NCI-H345 treated with DMSO at 0.1 percent for 48 hours (cell line): ENCODE measurements at regions not wholly inside any gene's neighbourhood (a gene's known extent, or its start where the extent isn't known, plus 50 kb on each side); places are given as distances from the start of the nearest gene placed in this dataset.
"Not testable (repeated sequence)": the region's sequence is repeated elsewhere in the genome, so short reads cannot be mapped to it uniquely, and the experiment has no call there.

Experiments
- DNase-seq: peaks from one replicate; lab custom pipeline; 2025; ENCODE audit not compliant: unreplicated experiment; lab: John Stamatoyannopoulos, UW

DNA sequence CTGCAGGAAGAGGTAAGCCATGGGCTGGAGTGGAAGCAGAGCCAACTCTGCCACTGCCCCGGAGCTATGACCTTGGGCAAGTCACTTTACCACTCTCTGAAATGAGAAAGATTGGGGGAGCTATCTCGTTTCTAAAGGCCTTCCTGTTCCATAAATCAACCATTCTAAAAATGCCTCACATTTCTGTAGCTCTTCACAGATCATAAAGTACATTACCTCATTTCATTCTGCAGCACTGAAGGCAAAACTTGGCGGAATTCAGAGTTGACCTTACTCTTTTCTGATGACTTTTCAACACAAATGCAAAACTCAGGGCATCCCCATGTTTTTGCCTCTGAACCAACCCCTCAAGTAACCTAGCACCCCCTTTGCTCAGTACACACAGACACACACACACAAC lies 404.0 kb upstream of the NFIA start:
- DNase-seq = no peak

DNA sequence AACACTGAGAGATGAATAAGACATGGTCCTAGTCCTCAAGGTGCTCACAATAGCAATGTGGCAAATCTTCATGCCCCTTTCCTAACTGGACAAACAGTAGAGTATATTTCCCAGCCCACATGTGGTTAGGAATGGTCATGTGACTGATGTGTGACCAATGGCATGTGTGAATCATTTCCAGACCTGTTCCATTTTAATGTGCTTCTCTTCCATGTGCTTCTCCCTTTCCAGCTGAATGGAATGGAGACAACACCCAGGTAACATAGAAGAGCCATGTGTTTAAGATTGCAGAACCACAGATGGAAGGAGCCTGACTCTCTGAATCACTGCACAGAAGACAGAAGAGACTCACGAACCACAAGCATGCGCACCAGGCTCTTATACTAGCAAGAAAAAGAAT lies 409.9 kb upstream of the NFIA start:
- no peak for DNase-seq

DNA sequence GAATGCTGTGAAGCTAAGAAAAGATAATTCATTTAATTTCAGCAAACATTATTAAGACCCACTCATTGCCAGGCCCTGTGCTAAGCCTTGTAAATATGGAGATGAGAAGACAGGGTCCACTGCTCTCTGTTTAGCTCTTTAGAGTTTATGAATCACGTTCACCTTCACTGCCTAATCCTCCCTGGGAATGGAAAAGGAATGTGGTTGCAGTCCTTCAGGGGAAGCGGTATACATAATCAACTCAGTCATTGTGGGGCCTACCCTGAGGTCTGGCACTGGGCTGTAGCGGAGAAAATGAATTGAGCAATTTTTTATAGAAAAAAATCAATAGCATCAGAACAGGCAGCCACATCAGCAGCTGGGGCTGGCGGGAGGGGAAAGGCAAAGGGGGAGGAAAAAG lies 412.1 kb upstream of the NFIA start:
- DNase-seq = no peak

DNA sequence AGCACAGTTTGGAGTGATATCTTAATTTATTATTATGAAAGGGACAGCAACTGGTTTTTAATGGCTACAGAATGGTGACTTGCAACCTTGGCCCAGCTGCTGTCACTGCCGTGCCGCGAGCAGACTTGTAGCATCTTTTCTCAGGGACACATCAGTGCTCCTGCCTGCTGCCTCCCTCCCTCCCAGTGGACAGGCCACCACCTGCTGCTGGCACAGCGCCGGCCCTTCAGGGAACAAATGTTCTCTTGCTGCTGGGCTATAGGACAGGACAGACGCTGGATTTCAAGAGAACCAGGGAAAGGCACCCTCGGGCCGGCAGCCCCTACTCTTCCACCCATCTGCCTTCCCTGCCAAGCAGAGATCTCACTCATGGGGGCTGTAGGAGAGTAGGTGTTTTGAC lies 413.8 kb upstream of the NFIA start:
- DNase-seq = no peak

DNA sequence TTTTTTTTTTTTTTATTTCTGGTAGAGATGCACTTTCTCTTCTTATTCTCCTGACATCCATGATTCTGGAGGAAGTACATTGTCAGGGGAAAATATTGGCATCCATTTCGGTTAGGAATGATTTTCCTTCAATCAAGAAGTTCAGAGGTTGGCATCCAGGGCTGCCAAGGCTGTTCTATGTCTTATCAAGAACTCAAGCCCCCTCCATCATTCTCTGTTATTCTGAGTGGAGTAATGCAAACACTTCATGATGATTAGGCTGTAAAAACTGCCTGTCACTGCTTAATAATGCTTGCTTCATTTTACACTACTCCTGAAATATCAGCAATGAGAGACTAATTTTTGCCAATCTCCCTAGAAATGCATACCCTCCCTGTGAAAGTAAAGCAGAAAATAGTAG lies 417.1 kb upstream of the NFIA start:
- DNase-seq = no peak

DNA sequence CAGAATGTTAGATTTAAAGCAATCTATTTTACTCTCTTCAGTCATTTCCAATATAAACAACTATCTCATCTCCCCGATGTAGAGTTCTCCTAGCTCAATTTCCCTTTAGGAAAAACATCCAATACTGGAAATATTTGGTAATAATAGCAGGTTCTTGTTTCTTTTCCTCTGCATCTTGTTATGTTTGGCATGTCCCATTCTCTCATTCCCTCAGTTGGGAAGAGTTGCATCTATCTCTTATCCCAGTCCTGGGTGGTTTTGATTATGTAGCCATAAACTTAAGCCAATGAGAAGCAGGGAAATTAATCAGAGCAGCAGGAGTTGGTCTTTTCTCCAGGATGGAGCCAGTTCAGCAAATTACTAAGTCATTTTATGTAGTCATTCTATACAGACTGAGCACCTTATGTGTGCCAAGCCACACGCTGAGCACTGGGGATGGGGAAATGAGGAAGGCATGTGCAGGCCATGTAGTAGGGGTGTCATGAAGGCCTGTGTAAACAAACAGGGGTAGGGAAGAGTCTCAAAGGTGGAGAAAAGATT lies 418.2 kb upstream of the NFIA start:
- no peak for DNase-seq

DNA sequence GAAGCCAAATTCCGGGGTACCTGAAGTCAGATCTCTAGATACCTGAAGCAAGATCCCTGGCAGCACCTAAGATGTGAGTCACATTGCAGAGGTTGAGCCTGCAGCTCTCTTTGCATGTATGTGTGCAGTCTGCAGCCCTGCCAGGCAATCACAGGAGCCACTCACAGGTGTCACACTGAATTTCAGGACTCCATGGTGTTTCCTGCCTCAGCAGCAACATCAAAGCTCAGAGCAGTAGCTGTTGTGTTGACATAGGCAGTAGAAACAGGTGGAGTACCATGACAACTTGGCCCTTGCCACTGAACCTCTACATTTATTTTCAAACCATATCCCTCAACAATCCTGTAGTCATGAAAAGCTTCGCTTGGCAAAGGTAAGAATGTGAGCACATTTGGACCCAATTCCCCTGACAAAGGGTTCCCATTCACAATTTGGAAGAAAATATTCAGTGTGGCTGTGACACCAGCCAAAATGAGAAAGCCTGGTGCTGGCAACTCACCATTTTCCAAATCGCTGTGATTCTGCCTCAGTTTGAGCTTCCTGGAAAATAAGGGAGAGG lies 419.8 kb upstream of the NFIA start:
- no peak for DNase-seq

DNA sequence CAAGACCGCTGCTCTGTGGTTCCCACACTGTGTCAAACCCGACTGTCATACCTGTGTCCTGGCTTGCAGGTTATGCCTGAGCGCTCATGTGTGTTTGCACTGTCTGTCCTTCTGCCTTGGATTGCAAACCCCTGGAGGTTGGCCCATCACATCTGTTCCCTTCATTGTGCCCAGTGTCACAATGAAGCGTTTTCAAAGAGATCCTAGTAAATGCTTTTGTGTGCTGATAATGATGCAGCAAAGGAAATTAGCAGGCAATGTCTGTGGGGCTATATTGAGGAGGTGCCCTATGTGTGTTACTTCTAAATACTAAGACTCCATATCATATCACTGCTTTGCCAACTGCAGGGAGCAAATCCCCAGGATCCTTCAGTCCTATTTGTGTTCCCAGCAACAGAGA lies 424.4 kb upstream of the NFIA start:
- DNase-seq = peak; percentile 58

DNA sequence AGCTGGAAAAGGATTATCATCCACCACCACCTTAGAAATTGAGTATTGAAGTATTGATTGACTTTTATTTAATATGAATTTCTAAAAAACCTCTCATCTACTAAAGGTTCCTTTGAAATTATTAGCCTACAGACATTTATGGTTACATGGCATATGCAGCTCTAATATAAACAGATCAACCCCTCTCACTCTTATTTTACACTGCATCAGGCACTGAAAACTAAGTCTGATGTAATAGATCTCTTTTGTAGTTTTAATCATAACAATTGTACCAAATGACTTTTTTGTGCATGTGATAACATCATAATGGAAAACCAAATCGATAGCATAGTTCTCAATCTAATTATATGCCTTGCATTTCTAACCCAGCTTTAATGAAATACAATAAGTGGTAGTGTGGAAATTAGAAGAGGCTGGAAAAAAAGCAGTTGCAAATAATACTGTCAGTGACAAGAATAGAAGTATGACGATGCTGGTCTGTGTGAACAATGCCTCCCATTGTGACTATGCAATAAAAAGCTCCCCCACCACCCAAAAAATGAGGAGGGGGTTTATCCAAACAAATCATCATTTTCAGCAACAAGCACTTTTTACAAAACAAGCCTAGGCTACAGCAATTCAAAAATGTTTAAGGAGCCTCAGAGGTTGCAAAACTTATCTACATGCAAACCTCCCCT lies 426.5 kb upstream of the NFIA start:
- DNase-seq = no peak

DNA sequence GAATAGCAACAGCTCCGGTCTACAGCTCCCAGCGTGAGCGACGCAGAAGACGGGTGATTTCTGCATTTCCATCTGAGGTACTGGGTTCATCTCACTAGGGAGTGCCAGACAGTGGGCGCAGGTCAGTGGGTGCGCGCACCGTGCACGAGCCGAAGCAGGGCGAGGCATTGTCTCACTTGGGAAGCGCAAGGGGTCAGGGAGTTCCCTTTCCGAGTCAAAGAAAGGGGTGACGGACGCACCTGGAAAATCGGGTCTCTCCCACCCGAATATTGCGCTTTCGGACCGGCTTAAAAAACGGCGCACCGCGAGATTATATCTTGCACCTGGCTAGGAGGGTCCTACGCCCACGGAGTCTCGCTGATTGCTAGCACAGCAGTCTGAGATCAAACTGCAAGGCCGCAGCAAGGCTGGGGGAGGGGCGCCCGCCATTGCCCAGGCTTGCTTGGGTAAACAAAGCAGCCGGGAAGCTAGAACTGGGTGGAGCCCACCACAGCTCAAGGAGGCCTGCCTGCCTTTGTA lies 442.3 kb upstream of the NFIA start:
- not testable (repeated sequence) for DNase-seq

DNA sequence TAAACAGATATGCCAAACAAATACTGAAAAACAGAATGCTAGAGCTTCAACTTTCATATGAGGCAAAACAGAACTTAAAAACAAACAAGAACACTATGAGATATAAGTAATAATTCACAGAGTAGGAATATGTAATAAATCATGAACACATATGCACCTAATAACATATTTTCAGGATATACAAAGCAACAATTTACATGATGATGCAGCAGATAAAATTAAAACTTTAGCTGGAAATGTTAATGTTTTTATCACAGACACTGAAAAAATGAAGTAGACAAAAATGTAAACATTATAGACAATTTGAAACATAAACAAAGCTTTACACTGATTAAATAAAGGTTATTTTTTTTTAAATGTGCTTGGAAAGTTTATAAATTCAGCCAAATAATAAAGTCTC lies 443.1 kb upstream of the NFIA start:
- no peak for DNase-seq

DNA sequence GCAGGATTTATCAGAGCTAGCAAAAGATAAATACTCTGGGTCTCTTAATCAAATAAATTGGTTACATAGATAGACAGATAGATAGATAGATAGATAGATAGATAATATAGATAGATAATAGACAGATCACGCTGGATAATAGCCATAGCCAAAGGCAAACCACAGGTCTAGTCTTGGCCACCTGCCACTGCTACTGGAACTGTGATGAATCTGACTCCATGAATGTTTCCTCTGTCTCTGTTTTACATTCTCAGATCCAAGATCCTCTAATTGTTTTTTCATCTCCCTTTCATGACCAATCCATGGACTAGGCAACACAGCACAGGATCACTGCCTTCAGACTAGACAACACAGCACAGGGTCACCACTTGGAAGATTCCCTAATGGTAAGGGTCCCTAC lies 444.7 kb upstream of the NFIA start:
- DNase-seq = no peak

DNA sequence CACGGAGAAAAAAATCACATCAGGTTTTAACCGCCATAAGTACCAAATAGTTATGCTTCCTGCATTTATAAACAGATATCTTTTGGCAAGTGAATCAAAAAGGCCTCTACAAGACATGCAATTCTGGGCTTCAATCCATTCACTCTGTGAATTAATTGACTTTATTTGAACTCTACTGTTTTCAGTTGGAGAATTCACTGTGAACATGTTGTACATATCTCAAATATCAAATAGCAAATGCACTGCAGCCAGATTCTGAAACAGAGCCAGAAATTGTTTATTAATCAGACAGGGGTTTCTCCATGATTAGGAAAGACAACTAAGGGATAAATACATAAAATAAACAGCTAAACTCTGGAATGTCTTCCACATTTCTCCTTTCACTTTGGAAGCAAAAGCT lies 445.4 kb upstream of the NFIA start:
- no peak for DNase-seq

DNA sequence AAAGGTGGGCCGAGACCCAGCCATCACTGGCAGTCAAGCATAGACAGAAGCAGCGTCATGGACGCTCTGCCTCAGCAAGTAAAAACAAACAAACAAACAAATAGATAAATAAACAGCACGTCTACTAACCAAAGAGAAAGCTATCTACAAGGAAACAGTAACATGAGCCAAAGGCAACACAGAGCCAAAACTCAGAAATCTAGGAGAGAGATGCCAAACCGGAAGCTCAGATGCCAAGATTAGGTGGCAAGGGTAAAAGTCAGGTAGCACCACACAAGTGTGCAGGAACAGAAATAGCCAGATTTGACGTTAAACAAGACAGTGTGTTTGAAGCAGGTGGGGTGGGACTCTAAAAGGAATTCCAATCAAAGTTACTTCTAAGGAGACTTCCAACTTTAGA lies 448.3 kb upstream of the NFIA start:
- no peak for DNase-seq

DNA sequence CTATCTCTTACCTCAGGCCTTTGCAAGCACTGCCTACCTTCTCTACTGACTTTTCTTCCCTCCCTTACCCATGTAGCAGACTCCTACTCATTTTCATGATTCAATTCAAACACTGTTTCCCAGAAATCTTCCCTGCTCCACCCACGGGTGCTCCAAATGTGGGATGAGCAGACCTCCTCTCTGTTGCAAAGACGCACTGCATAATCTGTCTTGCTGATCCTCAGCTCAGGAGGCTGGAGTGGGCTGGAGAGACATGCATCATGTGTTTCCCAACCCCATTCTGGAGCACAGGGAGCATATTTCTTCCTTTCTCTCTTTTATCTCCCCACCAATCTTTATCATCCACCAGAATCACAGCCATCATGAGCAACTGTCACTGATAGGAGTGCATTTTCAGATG lies 459.9 kb upstream of the NFIA start:
- no peak for DNase-seq

DNA sequence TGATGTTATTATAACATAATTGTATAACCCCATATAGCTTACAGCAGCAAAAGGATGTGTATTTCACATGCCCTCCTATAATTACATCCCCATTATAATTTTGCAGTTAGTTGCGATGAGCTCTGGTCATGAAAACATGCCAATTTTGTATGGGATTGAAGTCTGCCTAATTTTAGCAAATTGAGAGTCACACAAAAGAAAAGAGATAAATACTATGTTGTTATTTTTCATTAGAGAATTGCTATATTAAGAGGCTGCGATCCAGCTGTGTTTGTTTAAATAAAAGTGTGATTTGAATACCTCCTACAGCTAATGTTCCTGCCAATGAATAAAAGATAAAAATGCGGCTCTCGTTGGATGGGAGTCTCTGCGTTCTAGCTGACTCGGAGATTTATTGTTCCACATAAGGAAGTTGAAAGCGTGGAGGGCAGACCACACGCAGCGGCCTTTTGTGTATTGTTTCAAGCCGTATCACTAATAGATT lies 461.0 kb upstream of the NFIA start:
- DNase-seq = peak; percentile 77

DNA sequence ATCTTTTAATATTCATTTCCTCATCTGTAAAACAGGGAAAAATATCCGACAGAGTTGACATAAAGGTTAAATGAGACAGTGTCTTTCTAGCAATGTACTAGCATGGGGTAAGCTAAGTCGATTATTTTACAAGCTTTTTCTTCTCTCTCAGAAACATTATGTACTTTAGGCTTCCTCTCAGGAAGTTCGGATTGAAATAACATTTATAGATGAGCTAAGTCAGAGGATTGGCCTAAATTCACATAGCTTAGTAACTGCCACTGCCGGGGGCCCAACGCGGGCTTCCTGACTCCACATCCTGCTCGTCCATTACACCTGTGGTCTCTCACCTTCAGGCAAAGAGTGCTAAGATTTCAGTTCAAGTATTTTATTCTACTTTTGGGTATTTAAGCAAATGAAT lies 462.3 kb upstream of the NFIA start:
- no peak for DNase-seq

DNA sequence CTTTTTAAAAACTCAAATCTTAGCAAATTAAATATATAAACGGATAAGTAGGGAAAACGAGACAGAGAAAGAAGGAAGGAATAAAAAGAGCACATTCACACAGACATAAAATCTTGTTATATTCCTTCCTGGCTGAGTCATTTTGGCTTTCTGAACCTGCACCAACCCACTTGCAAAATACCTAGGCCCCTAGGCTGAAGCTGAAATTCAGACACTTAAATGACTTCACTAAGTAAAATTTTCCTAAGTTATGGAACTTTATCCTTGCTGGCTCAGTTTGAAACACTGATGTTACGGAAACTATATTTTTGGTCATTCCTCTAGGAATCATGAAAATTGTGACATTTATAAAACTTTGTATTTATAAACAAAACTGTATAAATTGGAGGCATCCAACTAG lies 462.8 kb upstream of the NFIA start:
- no peak for DNase-seq

DNA sequence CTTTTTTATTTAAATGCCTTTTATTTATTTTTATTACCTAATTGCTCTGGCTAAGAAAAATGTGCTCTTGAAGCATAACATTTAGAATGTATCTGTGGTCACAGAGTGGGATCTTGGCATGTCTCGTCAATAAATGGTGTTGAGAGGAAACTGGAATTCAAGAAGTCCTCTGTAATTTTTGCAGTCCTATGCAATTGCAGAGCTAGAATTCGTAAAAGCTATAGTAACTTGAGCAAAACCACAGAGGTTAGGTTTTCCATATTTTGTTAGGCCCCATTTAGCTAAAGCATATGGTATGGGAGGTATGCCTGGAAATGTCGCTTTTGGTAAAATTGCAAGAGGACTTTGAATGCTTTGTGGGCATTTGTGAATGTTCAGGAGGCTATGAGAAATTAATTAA lies 466.7 kb upstream of the NFIA start:
- no peak for DNase-seq

DNA sequence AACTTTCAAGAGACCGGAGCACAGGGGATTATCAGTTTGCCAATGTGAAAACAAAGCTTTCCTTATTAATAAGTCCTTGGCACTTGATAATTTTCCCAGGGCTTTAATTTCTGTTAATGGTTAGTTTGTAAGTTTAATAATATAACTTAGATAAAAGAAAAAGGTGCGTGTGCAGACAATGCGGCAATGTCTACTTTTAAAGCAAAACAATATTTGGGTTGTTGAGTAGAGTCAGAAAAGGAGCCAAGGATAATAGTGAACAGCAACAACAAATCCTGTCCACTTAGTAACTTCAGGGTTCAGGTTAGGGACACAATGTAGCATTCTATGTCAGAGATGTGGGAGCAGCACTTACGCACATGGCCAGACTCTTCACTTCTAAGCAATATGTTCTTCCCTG lies 469.6 kb upstream of the NFIA start:
- no peak for DNase-seq

DNA sequence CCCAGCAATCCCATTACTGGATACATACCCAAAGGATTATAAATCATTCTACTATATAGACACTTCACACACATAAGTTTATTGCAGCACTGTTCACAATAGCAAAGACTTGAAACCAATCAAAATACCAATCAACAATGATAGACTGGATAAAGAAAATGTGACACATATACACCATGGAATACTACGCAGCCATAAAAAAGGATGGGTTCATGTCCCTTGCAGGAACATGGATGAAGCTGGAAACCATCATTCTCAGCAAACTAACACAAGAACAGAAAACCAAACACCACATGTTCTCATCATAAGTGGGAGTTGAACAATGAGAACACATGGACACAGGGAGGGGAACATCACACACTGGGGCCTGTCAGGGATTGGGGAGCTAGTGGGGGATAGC lies 475.4 kb upstream of the NFIA start:
- DNase-seq = not testable (repeated sequence)

DNA sequence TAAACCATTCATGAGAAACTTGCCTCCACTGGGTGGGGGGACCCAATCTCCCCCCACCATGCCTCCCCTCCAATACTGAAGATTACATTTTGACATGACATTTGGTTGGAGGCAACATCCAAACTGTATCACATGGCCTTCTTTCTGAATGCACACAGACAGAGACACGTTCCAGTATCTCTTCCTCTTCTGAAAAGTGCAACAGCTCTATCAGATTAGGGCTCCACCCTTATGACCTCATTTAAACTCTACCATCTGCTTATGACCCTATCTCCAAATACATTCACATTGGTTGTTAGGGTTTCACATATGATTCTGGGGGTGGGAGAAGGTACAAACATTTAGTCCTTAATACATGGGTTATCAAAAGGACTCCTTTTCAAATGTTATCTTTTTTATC lies 481.8 kb upstream of the NFIA start:
- no peak for DNase-seq

DNA sequence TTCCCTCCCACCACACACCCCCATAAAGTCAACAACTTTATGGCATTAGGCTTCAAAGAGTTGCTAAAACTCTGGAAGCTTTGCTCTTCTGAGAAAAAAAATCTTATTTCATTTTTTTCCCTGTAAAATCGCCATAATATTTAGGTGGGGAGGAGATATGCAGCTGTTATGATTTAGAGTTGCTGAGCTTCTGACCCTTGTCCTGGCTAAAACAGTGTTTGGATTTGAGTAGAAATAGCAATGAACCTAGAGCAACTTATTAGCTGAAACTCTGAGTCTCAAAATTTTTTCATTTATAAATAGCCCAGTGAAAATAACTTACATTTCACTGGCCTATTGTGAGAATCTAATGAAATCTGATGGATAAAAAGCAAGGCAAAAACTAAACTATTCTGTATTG lies 482.8 kb upstream of the NFIA start:
- no peak for DNase-seq
